Spleen (tissue), 11 donors: ENCODE measurements at regions not wholly inside any gene's neighbourhood (a gene's known extent, or its start where the extent isn't known, plus 50 kb on each side); places are given as distances from the start of the nearest gene placed in this dataset.
A peak's percentile ranks its signal among the peaks of the same experiment; 100 is the strongest.

Source experiments
- DNase-seq: peaks from one replicate; pipeline ENCODE4 v3.0.0-alpha.2; 2020
- H3K27ac ChIP-seq, 8 donors: fragments of 200-600 bp; sonication (generic) in 7 of 8; 1 replicate in 4 of 8; 2 replicates in 4 of 8; pipeline versions ENCODE4 v1.5.0 to v1.8.0; 2016 to 2021; ENCODE audit warnings: inconsistent platforms in 4 of 8, mild to moderate bottlenecking in 4 of 8, moderate library complexity in 1 of 8
- H3K27me3 ChIP-seq, 7 donors: fragments of 200-600 bp; sonication (generic) in 6 of 7; replicated peaks in 1 of 7; 1 replicate in 4 of 7; 2 replicates in 3 of 7; pipeline versions ENCODE4 v1.5.0 to v1.8.0; 2016 to 2021; ENCODE audit warnings: inconsistent platforms in 3 of 7, mild to moderate bottlenecking in 1 of 7
- H3K36me3 ChIP-seq, 6 donors: fragments of 200-600 bp; sonication (generic) in 5 of 6; 1 replicate in 4 of 6; 2 replicates in 2 of 6; pipeline versions ENCODE4 v1.5.0 to v1.8.0; 2016 to 2021; ENCODE audit warnings: inconsistent platforms in 2 of 6
- H3K4me1 ChIP-seq, 6 donors: fragments of 200-600 bp; sonication (generic) in 5 of 6; 1 replicate in 3 of 6; 2 replicates in 3 of 6; pipeline versions ENCODE4 v1.5.0 to v1.8.0; 2016 to 2021; ENCODE audit warnings: inconsistent platforms in 3 of 6
- H3K4me3 ChIP-seq, 8 donors: fragments of 200-600 bp; sonication (generic) in 7 of 8; 1 replicate in 4 of 8; 2 replicates in 4 of 8; pipeline versions ENCODE4 v1.5.0 to v1.8.0; 2016 to 2021; ENCODE audit warnings: inconsistent platforms in 4 of 8, mild to moderate bottlenecking in 4 of 8, moderate library complexity in 2 of 8
- H3K9me3 ChIP-seq, 8 donors: fragments of 200-600 bp; sonication (generic) in 7 of 8; 1 replicate in 4 of 8; 2 replicates in 4 of 8; pipeline versions ENCODE4 v1.5.0 to v1.8.0; 2016 to 2021; ENCODE audit warnings: inconsistent platforms in 4 of 8
- POLR2A ChIP-seq, 3 donors: fragments of 450-650 bp; IDR thresholded peaks; one replicate each; pipeline ENCODE4 v1.5.1; 2017; ENCODE audit warnings: antibody characterized with exemption in 3 of 3, mild to moderate bottlenecking in 1 of 3
- POLR2AphosphoS5 ChIP-seq, 3 donors: sonication (generic); formaldehyde crosslinking; IDR thresholded peaks; one replicate each; pipeline ENCODE4 v1.5.1; 2017; ENCODE audit warnings: antibody characterized with exemption in 3 of 3
- WGBS, 5 donors: extraction: QIAGEN DNeasy Blood & Tissue Kit in 3 of 5; methylation state at CpG; one replicate each; pipeline versions ENCODE4 v1.1.5 to v1.1.7; 2013 to 2018; 5-methylcytosine and 5-hydroxymethylcytosine counted together
- intact Hi-C: fragments of 100-400 bp; cut with DNase I; formaldehyde crosslinking; loops from one replicate; pipeline ENCODE4 v1.15.0; 2023; ENCODE audit warnings: low total_unique reads
- TF ChIP-seq, protein P1 (sequence below), 11 experiments: fragments of 200-600 bp in 7 of 11; fragments of 450-650 bp in 4 of 11; sonication (generic) in 4 of 11; IDR thresholded peaks in 8 of 11; conservative IDR thresholded peaks in 3 of 11; 1 replicate in 7 of 11; 2 replicates in 4 of 11; pipeline versions ENCODE4 v1.4.0 to v1.8.0; 2016 to 2021; ENCODE audit warnings: antibody characterized with exemption in 11 of 11, inconsistent platforms in 4 of 11, mild to moderate bottlenecking in 1 of 11
- donor health status: healthy with polysubstance abuse.
- donor health status: DM: no; HTN: no; CAD: no; lungs with moderate emphysema.
- donor health status: DM: no; HTN: no; CAD: no.
- donor health status: Bipolar disorder and iron deficiency.
- donor health status: healthy.
- donor health status: DM: no; HTN: no; CAD: no.
- donor health status: DM: yes; HTN: yes; CAD: no.

DNA sequence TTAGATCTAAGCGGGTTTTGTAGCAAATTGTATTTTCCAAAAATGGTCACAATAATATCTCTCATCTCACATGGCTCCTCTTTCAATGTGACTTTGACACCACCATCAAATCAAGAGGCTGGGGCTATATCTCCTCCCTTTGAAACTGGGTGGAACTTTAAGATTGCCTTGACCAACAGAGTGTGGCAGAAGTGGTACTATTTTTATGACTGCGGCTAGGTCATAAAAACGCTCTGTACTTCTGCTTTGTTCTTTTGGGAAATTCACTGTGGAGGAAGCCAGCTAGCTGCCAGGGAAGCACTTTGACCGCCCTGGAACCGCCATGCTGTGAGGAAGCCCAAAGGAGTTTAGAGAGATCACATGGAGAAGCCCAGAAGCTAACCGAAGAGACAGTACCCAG lies 50.7 kb upstream of the ACOT11 start:
- no peak overlapping the region for H3K27ac ChIP-seq
- peaks cover 0 to 13% (median 4%) of the 10 kb centered on the region in 8 donors for H3K9me3 ChIP-seq
- H3K36me3 ChIP-seq: no peaks in the 10 kb centered on the region
- WGBS, 5 donors: 70 to 83% (median 76%) methylated on average over 6 of the region's 6 CpGs
- no peak overlapping the region for H3K4me3 ChIP-seq
- H3K4me1 ChIP-seq: peaks cover 5 to 18% (median 16%) of the 10 kb centered on the region in 6 donors
- DNase-seq: no peak
- H3K27me3 ChIP-seq: peaks cover 0 to 68% (median 25%) of the 10 kb centered on the region in 7 donors
- TF ChIP-seq POLR2AphosphoS5 (IDR thresholded peaks at IDR 0.05) (no peak), POLR2A (IDR thresholded peaks at IDR 0.05) (no peak)
- TF ChIP-seq, protein P1, sequence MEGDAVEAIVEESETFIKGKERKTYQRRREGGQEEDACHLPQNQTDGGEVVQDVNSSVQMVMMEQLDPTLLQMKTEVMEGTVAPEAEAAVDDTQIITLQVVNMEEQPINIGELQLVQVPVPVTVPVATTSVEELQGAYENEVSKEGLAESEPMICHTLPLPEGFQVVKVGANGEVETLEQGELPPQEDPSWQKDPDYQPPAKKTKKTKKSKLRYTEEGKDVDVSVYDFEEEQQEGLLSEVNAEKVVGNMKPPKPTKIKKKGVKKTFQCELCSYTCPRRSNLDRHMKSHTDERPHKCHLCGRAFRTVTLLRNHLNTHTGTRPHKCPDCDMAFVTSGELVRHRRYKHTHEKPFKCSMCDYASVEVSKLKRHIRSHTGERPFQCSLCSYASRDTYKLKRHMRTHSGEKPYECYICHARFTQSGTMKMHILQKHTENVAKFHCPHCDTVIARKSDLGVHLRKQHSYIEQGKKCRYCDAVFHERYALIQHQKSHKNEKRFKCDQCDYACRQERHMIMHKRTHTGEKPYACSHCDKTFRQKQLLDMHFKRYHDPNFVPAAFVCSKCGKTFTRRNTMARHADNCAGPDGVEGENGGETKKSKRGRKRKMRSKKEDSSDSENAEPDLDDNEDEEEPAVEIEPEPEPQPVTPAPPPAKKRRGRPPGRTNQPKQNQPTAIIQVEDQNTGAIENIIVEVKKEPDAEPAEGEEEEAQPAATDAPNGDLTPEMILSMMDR (IDR thresholded peaks at IDR 0.05 in 8 of 11, conservative IDR thresholded peaks at IDR 0.05 in 3 of 11): no peak
- intact Hi-C loops: loop anchor here (10.0 kb wide), 1 partner anchor 307 kb away; the partner anchor contains the start of gene TTC22

- Histone ChIP-seq H3K27ac (no peak overlapping the region), H3K4me1 (peaks cover 5 to 18% (median 16%) of the 10 kb centered on the region in 6 donors), H3K36me3 (no peaks in the 10 kb centered on the region), H3K4me3 (no peak overlapping the region), H3K27me3 (peaks cover 0 to 64% (median 18%) of the 10 kb centered on the region in 7 donors), H3K9me3 (peaks cover 0 to 13% (median 4%) of the 10 kb centered on the region in 8 donors)
- DNase-seq: no peak
- intact Hi-C loops: loop anchor here (10.0 kb wide), 1 partner anchor 309 kb away; the partner anchor contains the start of gene TTC22
- TF ChIP-seq POLR2AphosphoS5 (IDR thresholded peaks at IDR 0.05) (no peak), POLR2A (IDR thresholded peaks at IDR 0.05) (no peak)
- TF ChIP-seq, protein P1 (IDR thresholded peaks at IDR 0.05 in 8 of 11, conservative IDR thresholded peaks at IDR 0.05 in 3 of 11): no peak
- WGBS, 5 donors: 73 to 95% (median 94%) methylated on average over 7 of the region's 7 CpGs
These were observed 52.1 kb upstream of the ACOT11 start for GRCh38 chr1:54495954-54496353.

GRCh38 chr1:54493608-54494007 lies 54.4 kb upstream of the ACOT11 start:
- TF ChIP-seq POLR2AphosphoS5 (IDR thresholded peaks at IDR 0.05): no peak
- no peak for TF ChIP-seq POLR2A (IDR thresholded peaks at IDR 0.05)
- TF ChIP-seq, protein P1 (IDR thresholded peaks at IDR 0.05 in 8 of 11, conservative IDR thresholded peaks at IDR 0.05 in 3 of 11): no peak
- intact Hi-C loops: loop anchor here (10.0 kb wide), 1 partner anchor 311 kb away; the partner anchor contains the start of gene TTC22
- Histone ChIP-seq H3K27me3 (peaks cover 0 to 56% (median 2%) of the 10 kb centered on the region in 7 donors), H3K36me3 (no peaks in the 10 kb centered on the region), H3K27ac (no peak overlapping the region), H3K4me3 (no peak overlapping the region), H3K4me1 (peaks cover 6 to 24% (median 15%) of the 10 kb centered on the region in 6 donors), H3K9me3 (peaks cover 0 to 13% (median 4%) of the 10 kb centered on the region in 8 donors)
- WGBS, 5 donors: 65 to 76% (median 69%) methylated on average over 2 of the region's 2 CpGs
- no peak for DNase-seq

GRCh38 chr1:54490361-54491248 lies 57.4 kb upstream of the ACOT11 start:
- Histone ChIP-seq H3K4me1 (peaks cover 17 to 49% (median 34%) of the 10 kb centered on the region in 6 donors), H3K4me3 (peak overlapping the region in 1 of 8 donors; percentile 4), H3K36me3 (no peaks in the 10 kb centered on the region), H3K9me3 (no peaks in the 10 kb centered on the region), H3K27me3 (peaks cover 0 to 45% (median 0%) of the 10 kb centered on the region in 7 donors), H3K27ac (no peak overlapping the region)
- intact Hi-C loops: loop anchor here (10.0 kb wide), 1 partner anchor 314 kb away; the partner anchor contains the start of gene TTC22
- 21 to 65% (median 27%) methylated on average over 6 to 22 of the region's 22 CpGs for WGBS, 5 donors
- DNase-seq: no peak
- TF ChIP-seq, protein P1 (IDR thresholded peaks at IDR 0.05 in 8 of 11, conservative IDR thresholded peaks at IDR 0.05 in 3 of 11): no peak
- TF ChIP-seq POLR2AphosphoS5 (IDR thresholded peaks at IDR 0.05): no peak
- TF ChIP-seq POLR2A (IDR thresholded peaks at IDR 0.05): no peak
